HG03442 (cell line): ENCODE measurements at regions not wholly inside any gene's neighbourhood (a gene's known extent, or its start where the extent isn't known, plus 50 kb on each side); places are given as distances from the start of the nearest gene placed in this dataset.

Experiments used
- ATAC-seq: cut with Tn5 transposase; IDR thresholded peaks from one replicate; pipeline ENCODE4 v1.9.1; 2021; ENCODE audit warnings: mild to moderate bottlenecking, moderate library complexity; ENCODE audit not compliant: unreplicated experiment

- ATAC-seq = no peak
Measured at GRCh38 chr7:84631913-84632312, 437.3 kb upstream of the SEMA3A start.

GRCh38 chr7:84629640-84630318, 435.2 kb upstream of the SEMA3A start:
- ATAC-seq = no peak

GRCh38 chr7:84629216-84629615, 434.6 kb upstream of the SEMA3A start:
- ATAC-seq = no peak

GRCh38 chr7:84627250-84627649, 432.7 kb upstream of the SEMA3A start:
- no peak for ATAC-seq

- no peak for ATAC-seq
Measured at GRCh38 chr7:84624927-84625326, 430.3 kb upstream of the SEMA3A start.

GRCh38 chr7:84624527-84624926, 429.9 kb upstream of the SEMA3A start:
- no peak for ATAC-seq

- ATAC-seq = no peak
Measured at GRCh38 chr7:84617265-84618030, 422.9 kb upstream of the SEMA3A start.

- ATAC-seq = no peak
Measured at GRCh38 chr7:84614821-84615501, 420.4 kb upstream of the SEMA3A start.

- ATAC-seq = no peak
Measured at GRCh38 chr7:84612981-84613681, 418.5 kb upstream of the SEMA3A start.

GRCh38 chr7:84611391-84611790, 416.8 kb upstream of the SEMA3A start:
- no peak for ATAC-seq

GRCh38 chr7:84610390-84610789, 415.8 kb upstream of the SEMA3A start:
- ATAC-seq = no peak

- no peak for ATAC-seq
Measured at GRCh38 chr7:84605301-84605700, 410.7 kb upstream of the SEMA3A start.

- ATAC-seq = no peak
Measured at GRCh38 chr7:84603545-84603944, 409.0 kb upstream of the SEMA3A start.

GRCh38 chr7:84595026-84595425, 400.4 kb upstream of the SEMA3A start:
- ATAC-seq = no peak

GRCh38 chr7:84591897-84592296, 397.3 kb upstream of the SEMA3A start:
- no peak for ATAC-seq

GRCh38 chr7:84589012-84589411, 394.4 kb upstream of the SEMA3A start:
- ATAC-seq = no peak

GRCh38 chr7:84583331-84583730, 388.7 kb upstream of the SEMA3A start:
- no peak for ATAC-seq

- no peak for ATAC-seq
Measured at GRCh38 chr7:84582747-84583146, 388.2 kb upstream of the SEMA3A start.

- ATAC-seq = no peak
Measured at GRCh38 chr7:84578825-84579224, 384.2 kb upstream of the SEMA3A start.

GRCh38 chr7:84568781-84569180, 374.2 kb upstream of the SEMA3A start:
- no peak for ATAC-seq

- no peak for ATAC-seq
Measured at GRCh38 chr7:84565345-84566074, 370.9 kb upstream of the SEMA3A start.
